Fibroblast of lung (primary cell): ENCODE measurements at regions not wholly inside any gene's neighbourhood (a gene's known extent, or its start where the extent isn't known, plus 50 kb on each side); places are given as distances from the start of the nearest gene placed in this dataset.

Source experiments
- CTCF ChIP-seq, 2 donors: IDR thresholded peaks in 1 of 2; conservative IDR thresholded peaks in 1 of 2; 1 replicate in 1 of 2; 2 replicates in 1 of 2; pipeline ENCODE4 v1.5.1; 2011 to 2012; ENCODE audit warnings: low read length in 2 of 2, control low read depth in 1 of 2, inconsistent platforms in 1 of 2, low read depth in 1 of 2, mild to moderate bottlenecking in 1 of 2
- EZH2 ChIP-seq: IDR thresholded peaks from 2 replicates; pipeline ENCODE4 v1.5.1; 2012; ENCODE audit warnings: low read length, control low read depth, mild to moderate bottlenecking; ENCODE audit errors: missing control alignments

DNA sequence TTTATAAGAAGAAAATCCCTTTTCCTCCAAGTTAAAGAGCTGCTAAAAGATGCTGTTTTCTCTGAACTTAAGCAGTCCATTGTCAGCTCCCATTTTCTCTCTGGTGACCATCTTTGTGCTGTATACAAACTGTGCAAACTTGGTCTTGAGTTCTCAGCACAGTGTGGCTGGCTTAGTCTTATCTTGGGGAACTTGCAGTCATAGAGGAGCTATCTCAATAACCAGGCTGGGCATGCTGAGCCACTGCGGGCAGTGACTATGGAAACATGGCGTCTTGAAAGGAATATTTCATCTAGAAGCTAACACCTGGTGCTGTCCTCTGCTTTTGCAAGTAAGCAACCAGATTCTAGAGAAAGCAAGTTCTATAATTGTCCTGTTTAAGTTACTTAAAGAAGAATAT is 1334.4 kb upstream of the CELF4 start:
- TF ChIP-seq CTCF (conservative IDR thresholded peaks at IDR 0.05 in 1 of 2, IDR thresholded peaks at IDR 0.05 in 1 of 2; ENCODE audit: low read depth in 1 of 2, low read length in 2 of 2) (no peak), EZH2 (no peak)
